ENCODE measurements at regions not wholly inside any gene's neighbourhood (a gene's known extent, or its start where the extent isn't known, plus 50 kb on each side); places are given as distances from the start of the nearest gene placed in this dataset.

GRCh38 chr11:37483761-37484160, 885.7 kb upstream of the RAG2 start:
- no peak overlapping the region for H3K27ac ChIP-seq (ENCODE audit: low read depth, low read length)
- no peaks in the 10 kb centered on the region for H3K36me3 ChIP-seq (ENCODE audit: insufficient read depth, low read length)
- ChIA-PET POLR2A (no interaction called here), CTCF (no interaction called here)
- H3K9me3 ChIP-seq (ENCODE audit: low read length), result no peaks in the 10 kb centered on the region
- Mint-ChIP-seq H3K27ac (no peak overlapping the region), H3K36me3 (no peaks in the 10 kb centered on the region), H3K4me3 (no peak overlapping the region), H3K27me3 (no peaks in the 10 kb centered on the region), H3K4me1 (no peaks in the 10 kb centered on the region), H3K9me3 (peaks cover 7 to 26% (median 17%) of the 10 kb centered on the region in 5 donors)
- no peaks in the 10 kb centered on the region for H3K27me3 ChIP-seq (ENCODE audit: insufficient read depth, low read length, poor library complexity, severe bottlenecking)
- DNase-seq, result no peak
- H3K4me1 ChIP-seq (ENCODE audit: insufficient read depth, low read length), result no peaks in the 10 kb centered on the region
- H3K4me3 ChIP-seq (ENCODE audit: low read length), result no peak overlapping the region

GRCh38 chr11:37474889-37475288, 876.9 kb upstream of the RAG2 start:
- Histone ChIP-seq H3K27ac (ENCODE audit: low read depth, low read length) (no peak overlapping the region), H3K4me1 (ENCODE audit: insufficient read depth, low read length) (no peaks in the 10 kb centered on the region), H3K27me3 (ENCODE audit: insufficient read depth, low read length, poor library complexity, severe bottlenecking) (no peaks in the 10 kb centered on the region), H3K4me3 (ENCODE audit: low read length) (no peak overlapping the region), H3K9me3 (ENCODE audit: low read length) (peaks cover 4% of the 10 kb centered on the region), H3K36me3 (ENCODE audit: insufficient read depth, low read length) (no peaks in the 10 kb centered on the region)
- Mint-ChIP-seq H3K36me3 (no peaks in the 10 kb centered on the region), H3K27me3 (no peaks in the 10 kb centered on the region), H3K4me3 (no peak overlapping the region), H3K9me3 (peaks cover 3 to 38% (median 11%) of the 10 kb centered on the region in 5 donors), H3K27ac (no peak overlapping the region), H3K4me1 (no peaks in the 10 kb centered on the region)
- POLR2A ChIA-PET, result no interaction called here
- CTCF ChIA-PET, result no interaction called here
- DNase-seq, result no peak

- Histone ChIP-seq H3K27ac (ENCODE audit: low read depth, low read length) (no peak overlapping the region), H3K9me3 (ENCODE audit: low read length) (peaks cover 4% of the 10 kb centered on the region), H3K4me3 (ENCODE audit: low read length) (no peak overlapping the region), H3K27me3 (ENCODE audit: insufficient read depth, low read length, poor library complexity, severe bottlenecking) (no peaks in the 10 kb centered on the region), H3K36me3 (ENCODE audit: insufficient read depth, low read length) (no peaks in the 10 kb centered on the region), H3K4me1 (ENCODE audit: insufficient read depth, low read length) (no peaks in the 10 kb centered on the region)
- no peak for DNase-seq
- Mint-ChIP-seq H3K36me3 (no peaks in the 10 kb centered on the region), H3K27me3 (no peaks in the 10 kb centered on the region), H3K4me3 (no peak overlapping the region), H3K4me1 (no peaks in the 10 kb centered on the region), H3K9me3 (peaks cover 7 to 52% (median 18%) of the 10 kb centered on the region in 5 donors), H3K27ac (peak overlapping the region in 1 of 8 donors; percentile 51)
- CTCF ChIA-PET, result no interaction called here
- POLR2A ChIA-PET, result no interaction called here
These were observed 870.3 kb upstream of the RAG2 start for GRCh38 chr11:37468344-37468743.

- Mint-ChIP-seq H3K4me1 (no peaks in the 10 kb centered on the region), H3K27me3 (no peaks in the 10 kb centered on the region), H3K9me3 (peaks cover 6 to 47% (median 14%) of the 10 kb centered on the region in 5 donors), H3K4me3 (no peak overlapping the region), H3K36me3 (no peaks in the 10 kb centered on the region), H3K27ac (no peak overlapping the region)
- H3K4me3 ChIP-seq (ENCODE audit: low read length), result no peak overlapping the region
- no peaks in the 10 kb centered on the region for H3K36me3 ChIP-seq (ENCODE audit: insufficient read depth, low read length)
- H3K27me3 ChIP-seq (ENCODE audit: insufficient read depth, low read length, poor library complexity, severe bottlenecking), result no peaks in the 10 kb centered on the region
- no peaks in the 10 kb centered on the region for H3K4me1 ChIP-seq (ENCODE audit: insufficient read depth, low read length)
- no peak overlapping the region for H3K27ac ChIP-seq (ENCODE audit: low read depth, low read length)
- DNase-seq, result no peak
- CTCF ChIA-PET, result no interaction called here
- H3K9me3 ChIP-seq (ENCODE audit: low read length), result no peaks in the 10 kb centered on the region
- POLR2A ChIA-PET, result no interaction called here
These were observed 867.2 kb upstream of the RAG2 start for GRCh38 chr11:37465221-37465620.

- Histone ChIP-seq H3K4me1 (ENCODE audit: insufficient read depth, low read length) (no peaks in the 10 kb centered on the region), H3K4me3 (ENCODE audit: low read length) (no peak overlapping the region), H3K36me3 (ENCODE audit: insufficient read depth, low read length) (no peaks in the 10 kb centered on the region), H3K27ac (ENCODE audit: low read depth, low read length) (no peak overlapping the region), H3K27me3 (ENCODE audit: insufficient read depth, low read length, poor library complexity, severe bottlenecking) (no peaks in the 10 kb centered on the region), H3K9me3 (ENCODE audit: low read length) (no peaks in the 10 kb centered on the region)
- no peak overlapping the region for H3K27ac Mint-ChIP-seq
- CTCF ChIA-PET, result no interaction called here
- H3K27me3 Mint-ChIP-seq, result no peaks in the 10 kb centered on the region
- POLR2A ChIA-PET, result no interaction called here
- H3K4me1 Mint-ChIP-seq, result no peaks in the 10 kb centered on the region
- H3K4me3 Mint-ChIP-seq, result no peak overlapping the region
- DNase-seq, result no peak
- H3K36me3 Mint-ChIP-seq, result no peaks in the 10 kb centered on the region
- peaks cover 2 to 40% (median 7%) of the 10 kb centered on the region in 5 donors for H3K9me3 Mint-ChIP-seq
These were observed 861.4 kb upstream of the RAG2 start for GRCh38 chr11:37459456-37459855.

GRCh38 chr11:37456746-37457145, 858.7 kb upstream of the RAG2 start:
- Mint-ChIP-seq H3K4me1 (no peaks in the 10 kb centered on the region), H3K36me3 (no peaks in the 10 kb centered on the region), H3K4me3 (no peak overlapping the region), H3K27ac (no peak overlapping the region), H3K9me3 (peaks cover 2 to 36% (median 7%) of the 10 kb centered on the region in 5 donors), H3K27me3 (no peaks in the 10 kb centered on the region)
- Histone ChIP-seq H3K4me1 (ENCODE audit: insufficient read depth, low read length) (no peaks in the 10 kb centered on the region), H3K4me3 (ENCODE audit: low read length) (no peak overlapping the region), H3K27me3 (ENCODE audit: insufficient read depth, low read length, poor library complexity, severe bottlenecking) (no peaks in the 10 kb centered on the region), H3K36me3 (ENCODE audit: insufficient read depth, low read length) (no peaks in the 10 kb centered on the region), H3K9me3 (ENCODE audit: low read length) (no peaks in the 10 kb centered on the region), H3K27ac (ENCODE audit: low read depth, low read length) (no peak overlapping the region)
- ChIA-PET POLR2A (no interaction called here), CTCF (no interaction called here)
- no peak for DNase-seq

- no peaks in the 10 kb centered on the region for H3K4me1 ChIP-seq (ENCODE audit: insufficient read depth, low read length)
- no peak overlapping the region for H3K27ac Mint-ChIP-seq
- H3K27me3 Mint-ChIP-seq, result no peaks in the 10 kb centered on the region
- DNase-seq, result no peak
- H3K27me3 ChIP-seq (ENCODE audit: insufficient read depth, low read length, poor library complexity, severe bottlenecking), result no peaks in the 10 kb centered on the region
- ChIA-PET CTCF (no interaction called here), POLR2A (no interaction called here)
- no peak overlapping the region for H3K4me3 ChIP-seq (ENCODE audit: low read length)
- H3K9me3 ChIP-seq (ENCODE audit: low read length), result no peaks in the 10 kb centered on the region
- H3K4me3 Mint-ChIP-seq, result no peak overlapping the region
- no peaks in the 10 kb centered on the region for H3K4me1 Mint-ChIP-seq
- peaks cover 2 to 49% (median 6%) of the 10 kb centered on the region in 5 donors for H3K9me3 Mint-ChIP-seq
- no peak overlapping the region for H3K27ac ChIP-seq (ENCODE audit: low read depth, low read length)
- H3K36me3 Mint-ChIP-seq, result no peaks in the 10 kb centered on the region
- no peaks in the 10 kb centered on the region for H3K36me3 ChIP-seq (ENCODE audit: insufficient read depth, low read length)
These were observed 853.9 kb upstream of the RAG2 start for GRCh38 chr11:37451903-37452302.

- Mint-ChIP-seq H3K27me3 (no peaks in the 10 kb centered on the region), H3K27ac (no peak overlapping the region), H3K4me3 (no peak overlapping the region), H3K4me1 (no peaks in the 10 kb centered on the region), H3K9me3 (peaks cover 2 to 42% (median 5%) of the 10 kb centered on the region in 5 donors), H3K36me3 (no peaks in the 10 kb centered on the region)
- Histone ChIP-seq H3K36me3 (ENCODE audit: insufficient read depth, low read length) (no peaks in the 10 kb centered on the region), H3K9me3 (ENCODE audit: low read length) (no peaks in the 10 kb centered on the region), H3K4me3 (ENCODE audit: low read length) (no peak overlapping the region), H3K4me1 (ENCODE audit: insufficient read depth, low read length) (no peaks in the 10 kb centered on the region), H3K27me3 (ENCODE audit: insufficient read depth, low read length, poor library complexity, severe bottlenecking) (no peaks in the 10 kb centered on the region), H3K27ac (ENCODE audit: low read depth, low read length) (no peak overlapping the region)
- no peak for DNase-seq
- ChIA-PET POLR2A (no interaction called here), CTCF (no interaction called here)
These were observed 852.6 kb upstream of the RAG2 start for GRCh38 chr11:37450613-37451012.

- no peak overlapping the region for H3K4me3 ChIP-seq (ENCODE audit: low read length)
- Mint-ChIP-seq H3K9me3 (peaks cover 0 to 40% (median 7%) of the 10 kb centered on the region in 5 donors), H3K36me3 (no peaks in the 10 kb centered on the region), H3K27ac (no peak overlapping the region), H3K4me1 (no peaks in the 10 kb centered on the region), H3K4me3 (no peak overlapping the region), H3K27me3 (no peaks in the 10 kb centered on the region)
- no peaks in the 10 kb centered on the region for H3K9me3 ChIP-seq (ENCODE audit: low read length)
- H3K27ac ChIP-seq (ENCODE audit: low read depth, low read length), result no peak overlapping the region
- ChIA-PET POLR2A (no interaction called here), CTCF (no interaction called here)
- no peak for DNase-seq
- no peaks in the 10 kb centered on the region for H3K4me1 ChIP-seq (ENCODE audit: insufficient read depth, low read length)
- H3K27me3 ChIP-seq (ENCODE audit: insufficient read depth, low read length, poor library complexity, severe bottlenecking), result no peaks in the 10 kb centered on the region
- no peaks in the 10 kb centered on the region for H3K36me3 ChIP-seq (ENCODE audit: insufficient read depth, low read length)
These were observed 851.1 kb upstream of the RAG2 start for GRCh38 chr11:37449146-37449545.

Measured in CD8-positive, alpha-beta memory T cell (primary cell).